Esophagus muscularis mucosa (tissue), 3 donors: ENCODE measurements at regions not wholly inside any gene's neighbourhood (a gene's known extent, or its start where the extent isn't known, plus 50 kb on each side); places are given as distances from the start of the nearest gene placed in this dataset.
A peak's percentile ranks its signal among the peaks of the same experiment; 100 is the strongest.

Experiments
- EP300 ChIP-seq: sonication (generic); formaldehyde crosslinking; IDR thresholded peaks from one replicate; pipeline ENCODE4 v1.6.1; 2017; ENCODE audit warnings: antibody characterized with exemption
- TF ChIP-seq, protein P1 (sequence below), 3 experiments: fragments of 200-600 bp in 2 of 3; fragments of 450-650 bp in 1 of 3; sonication (generic) in 2 of 3; IDR thresholded peaks; one replicate each; pipeline ENCODE4 v1.5.1; 2017 to 2019; ENCODE audit warnings: antibody characterized with exemption in 3 of 3, mild to moderate bottlenecking in 2 of 3, moderate library complexity in 1 of 3

DNA sequence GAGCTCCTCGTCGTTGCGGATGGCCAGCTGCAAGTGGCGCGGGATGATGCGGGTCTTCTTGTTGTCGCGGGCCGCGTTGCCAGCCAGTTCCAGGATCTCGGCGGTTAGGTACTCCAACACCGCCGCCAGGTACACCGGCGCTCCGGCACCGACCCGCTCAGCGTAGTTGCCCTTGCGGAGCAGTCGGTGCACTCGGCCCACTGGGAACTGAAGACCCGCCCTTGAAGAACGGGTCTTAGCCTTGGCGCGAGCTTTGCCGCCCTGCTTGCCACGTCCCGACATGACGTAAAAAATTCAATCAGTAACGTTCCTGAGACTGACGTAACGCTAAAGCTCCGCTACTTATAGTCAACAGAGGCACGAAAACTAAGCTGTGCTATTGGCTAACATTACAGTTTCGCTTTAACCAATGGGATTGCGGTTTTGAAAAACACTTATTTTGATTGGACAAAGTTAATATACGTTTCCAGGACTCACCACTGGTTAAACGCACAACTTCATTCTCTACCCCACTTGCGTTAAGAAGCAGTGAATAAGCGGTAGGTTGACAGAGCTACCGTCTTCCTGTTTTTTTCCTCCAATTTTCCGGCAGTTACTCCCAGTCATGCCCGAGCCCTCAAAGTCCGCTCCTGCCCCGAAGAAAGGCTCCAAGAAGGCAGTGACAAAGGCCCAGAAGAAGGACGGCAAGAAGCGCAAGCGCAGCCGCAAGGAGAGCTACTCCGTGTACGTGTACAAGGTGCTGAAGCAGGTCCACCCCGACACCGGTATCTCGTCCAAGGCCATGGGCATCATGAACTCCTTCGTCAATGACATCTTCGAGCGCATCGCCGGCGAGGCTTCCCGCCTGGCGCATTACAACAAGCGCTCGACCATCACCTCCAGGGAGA lies 73.9 kb downstream of the OR2B2 start:
- TF ChIP-seq, protein P1, sequence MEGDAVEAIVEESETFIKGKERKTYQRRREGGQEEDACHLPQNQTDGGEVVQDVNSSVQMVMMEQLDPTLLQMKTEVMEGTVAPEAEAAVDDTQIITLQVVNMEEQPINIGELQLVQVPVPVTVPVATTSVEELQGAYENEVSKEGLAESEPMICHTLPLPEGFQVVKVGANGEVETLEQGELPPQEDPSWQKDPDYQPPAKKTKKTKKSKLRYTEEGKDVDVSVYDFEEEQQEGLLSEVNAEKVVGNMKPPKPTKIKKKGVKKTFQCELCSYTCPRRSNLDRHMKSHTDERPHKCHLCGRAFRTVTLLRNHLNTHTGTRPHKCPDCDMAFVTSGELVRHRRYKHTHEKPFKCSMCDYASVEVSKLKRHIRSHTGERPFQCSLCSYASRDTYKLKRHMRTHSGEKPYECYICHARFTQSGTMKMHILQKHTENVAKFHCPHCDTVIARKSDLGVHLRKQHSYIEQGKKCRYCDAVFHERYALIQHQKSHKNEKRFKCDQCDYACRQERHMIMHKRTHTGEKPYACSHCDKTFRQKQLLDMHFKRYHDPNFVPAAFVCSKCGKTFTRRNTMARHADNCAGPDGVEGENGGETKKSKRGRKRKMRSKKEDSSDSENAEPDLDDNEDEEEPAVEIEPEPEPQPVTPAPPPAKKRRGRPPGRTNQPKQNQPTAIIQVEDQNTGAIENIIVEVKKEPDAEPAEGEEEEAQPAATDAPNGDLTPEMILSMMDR (IDR thresholded peaks at IDR 0.05), result peak in 1 of 3 experiments; percentile 14
- TF ChIP-seq EP300, result no peak
